HCT116 (cell line): ENCODE measurements at regions not wholly inside any gene's neighbourhood (a gene's known extent, or its start where the extent isn't known, plus 50 kb on each side); places are given as distances from the start of the nearest gene placed in this dataset.

ENCODE experiments used
- ATAC-seq: fragments of 200-7000 bp; cut with Tn5 transposase; 2 replicates; pipeline ENCODE4 v1.9.1; 2020; ENCODE audit warnings: mild to moderate bottlenecking, moderate library complexity
- BruUV-seq: library from RNA; stranded (reverse); fragments of 400-500 nt; replicated peaks from 2 replicates; lab custom pipeline; 2021; lab: Mats Ljungman, UMichigan
- CTCF ChIA-PET: fragments of 300-600 bp; sonication (Branson Sonifier 250); formaldehyde crosslinking; loops from one replicate; lab custom pipeline; 2021; ENCODE audit warnings: antibody characterized with exemption; lab: Charles Lee
- POLR2A ChIA-PET: fragments of 300-600, 350-600 bp; sonication (Branson Sonifier 250); formaldehyde crosslinking; loops from one replicate; lab custom pipeline; 2021; ENCODE audit warnings: antibody characterized with exemption; lab: Charles Lee
- RAD21 ChIA-PET, 2 experiments: fragments of 300-600 bp; sonication (Branson Sonifier 250); formaldehyde crosslinking; loops; one replicate each; lab custom pipeline; 2023; ENCODE audit warnings: low total read pairs in 2 of 2; ENCODE audit not compliant: uncharacterized antibody in 2 of 2, unreplicated experiment in 2 of 2, low non-redundant PET in 1 of 2; lab: Charles Lee
- DNase-seq: peaks from one replicate; pipeline ENCODE4 v3.0.0-alpha.2; 2010; ENCODE audit warnings: low read depth, low spot score
- H2AFZ ChIP-seq: fragments of 200-600 bp; shearing (Covaris generic), sonication (generic); 2 replicates; pipeline ENCODE4 v1.6.1; 2017; ENCODE audit warnings: low read depth, mixed run types, mixed read lengths, antibody characterized with exemption, low read length; ENCODE audit not compliant: poor library complexity, severe bottlenecking
- H3K27ac ChIP-seq: 2 replicates; pipeline ENCODE4 v1.5.1; 2012; ENCODE audit warnings: low read depth, low read length
- H3K27me3 ChIP-seq: fragments of 200-600 bp; sonication (generic); 2 replicates; pipeline ENCODE4 v1.6.1; 2016; ENCODE audit warnings: mixed run types, low read length, mixed read lengths; ENCODE audit not compliant: insufficient read depth
- H3K36me3 ChIP-seq, 2 experiments: fragments of 200-500 bp in 1 of 2; fragments of 200-600 bp in 1 of 2; sonication (Bioruptor generic) in 1 of 2; sonication (generic) in 1 of 2; 2 replicates each; pipeline versions ENCODE4 v1.5.1 to v1.6.1; 2014 to 2016; ENCODE audit warnings: low read length in 2 of 2, inconsistent platforms in 1 of 2, mixed read lengths in 1 of 2, mixed run types in 1 of 2; ENCODE audit not compliant: insufficient read depth in 2 of 2, control insufficient read depth in 1 of 2
- H3K4me1 ChIP-seq, 2 experiments: fragments of 200-600 bp in 1 of 2; sonication (generic) in 1 of 2; 2 replicates each; pipeline versions ENCODE4 v1.5.1 to v1.6.1; 2012 to 2017; ENCODE audit warnings: low read length in 2 of 2, inconsistent platforms in 1 of 2, mild to moderate bottlenecking in 1 of 2, mixed read lengths in 1 of 2, mixed run types in 1 of 2, moderate library complexity in 1 of 2; ENCODE audit not compliant: insufficient read depth in 2 of 2, control insufficient read depth in 1 of 2
- H3K4me2 ChIP-seq: fragments of 200-600 bp; sonication (generic); 2 replicates; pipeline ENCODE4 v1.6.1; 2017; ENCODE audit warnings: mixed run types, low read length, mixed read lengths
- H3K4me3 ChIP-seq, 2 experiments: fragments of 200-600 bp in 1 of 2; sonication (generic) in 1 of 2; replicated peaks in 1 of 2; 2 replicates each; pipeline ENCODE4 v1.5.1; 2011 to 2016; ENCODE audit warnings: low read length in 2 of 2, control low read depth in 1 of 2, low read depth in 1 of 2, mild to moderate bottlenecking in 1 of 2, mixed read lengths in 1 of 2, mixed run types in 1 of 2
- H3K79me2 ChIP-seq: fragments of 200-600 bp; sonication (generic); 2 replicates; pipeline ENCODE4 v1.6.1; 2017; ENCODE audit warnings: mild to moderate bottlenecking, mixed run types, low read length, moderate library complexity, mixed read lengths; ENCODE audit not compliant: insufficient read depth
- H3K9ac ChIP-seq: fragments of 200-600 bp; sonication (generic); 2 replicates; pipeline ENCODE4 v1.6.1; 2016; ENCODE audit warnings: low read length, mixed read lengths
- H3K9me2 ChIP-seq: fragments of 200-600 bp; sonication (generic), shearing (Covaris generic); 2 replicates; pipeline ENCODE4 v1.6.1; 2017; ENCODE audit warnings: mixed run types, mild to moderate bottlenecking, moderate library complexity; ENCODE audit not compliant: insufficient read depth
- H3K9me3 ChIP-seq, 2 experiments: fragments of 200-500 bp in 1 of 2; fragments of 200-600 bp in 1 of 2; sonication (Bioruptor generic) in 1 of 2; sonication (generic) in 1 of 2; 2 replicates each; pipeline ENCODE4 v1.6.1; 2014 to 2017; ENCODE audit warnings: low read length in 2 of 2, mixed read lengths in 2 of 2, inconsistent platforms in 1 of 2, low read depth in 1 of 2, mild to moderate bottlenecking in 1 of 2, mixed run types in 1 of 2, moderate library complexity in 1 of 2; ENCODE audit not compliant: control insufficient read depth in 1 of 2, insufficient read depth in 1 of 2
- H4K20me1 ChIP-seq: fragments of 200-600 bp; sonication (generic), shearing (Covaris generic); 2 replicates; pipeline ENCODE4 v1.6.1; 2017; ENCODE audit warnings: mixed run types, mild to moderate bottlenecking, moderate library complexity; ENCODE audit not compliant: insufficient read depth
- CBX3 ChIP-seq: IDR thresholded peaks from 2 replicates; pipeline ENCODE4 v1.6.1; 2012; ENCODE audit warnings: low read depth
- CEBPB ChIP-seq: IDR thresholded peaks from 2 replicates; pipeline ENCODE4 v1.6.1; 2012; ENCODE audit warnings: low read depth
- CTCF ChIP-seq, 3 experiments: fragments of 200-600 bp in 1 of 3; sonication (generic) in 1 of 3; IDR thresholded peaks in 2 of 3; conservative IDR thresholded peaks in 1 of 3; 2 replicates each; pipeline ENCODE4 v1.5.1; 2012 to 2017; ENCODE audit warnings: low read depth in 2 of 3, low read length in 2 of 3, antibody characterized with exemption in 1 of 3, borderline replicate concordance in 1 of 3, control low read depth in 1 of 3, mild to moderate bottlenecking in 1 of 3, mixed read lengths in 1 of 3, mixed run types in 1 of 3, moderate library complexity in 1 of 3; ENCODE audit not compliant: insufficient read depth in 1 of 3
- EGR1 ChIP-seq: IDR thresholded peaks from 2 replicates; pipeline ENCODE4 v1.6.1; 2012; ENCODE audit warnings: low read depth
- ELF1 ChIP-seq: IDR thresholded peaks from 2 replicates; pipeline ENCODE4 v1.6.1; 2012; ENCODE audit warnings: low read depth, borderline replicate concordance
- EZH2 ChIP-seq: fragments of 200-600 bp; sonication (generic); IDR thresholded peaks from 2 replicates; pipeline ENCODE4 v1.6.1; 2017; ENCODE audit warnings: antibody characterized with exemption, mixed run types
- EZH2phosphoT487 ChIP-seq: fragments of 200-600 bp; IDR thresholded peaks from 2 replicates; pipeline ENCODE4 v1.6.1; 2018; ENCODE audit warnings: antibody characterized with exemption, borderline replicate concordance
- FOSL1 ChIP-seq: IDR thresholded peaks from 2 replicates; pipeline ENCODE4 v1.6.1; 2012; ENCODE audit warnings: low read depth
- REST ChIP-seq: IDR thresholded peaks from 2 replicates; pipeline ENCODE4 v1.6.1; 2012; ENCODE audit warnings: low read depth
- SP1 ChIP-seq: IDR thresholded peaks from 2 replicates; pipeline ENCODE4 v1.6.1; 2012; ENCODE audit warnings: low read depth
- SRF ChIP-seq: IDR thresholded peaks from 2 replicates; pipeline ENCODE4 v1.6.1; 2012; ENCODE audit warnings: low read depth
- ZBTB33 ChIP-seq: IDR thresholded peaks from 2 replicates; pipeline ENCODE4 v1.6.1; 2011; ENCODE audit warnings: mild to moderate bottlenecking, low read length, moderate library complexity; ENCODE audit not compliant: insufficient replicate concordance; ENCODE audit errors: extremely low read depth
- ZNF274 ChIP-seq: fragments of 200-500 bp; sonication (Bioruptor generic); IDR thresholded peaks from 2 replicates; pipeline ENCODE4 v1.6.1; 2014; ENCODE audit warnings: mild to moderate bottlenecking, low read depth, low read length, inconsistent platforms
- intact Hi-C: fragments of 100-400 bp; cut with micrococcal nuclease; formaldehyde crosslinking; loops from 2 replicates; pipeline ENCODE4 v1.10.0; 2022

GRCh38 chr21:26783466-26784195 lies 61.6 kb downstream of the ADAMTS1 start:
- Histone ChIP-seq H4K20me1 (no peaks in the 10 kb centered on the region), H2AFZ (no peak overlapping the region)
- POLR2A ChIA-PET, result no interaction called here
- TF ChIP-seq SP1, result no peak
- no peak for TF ChIP-seq SRF
- no peak for TF ChIP-seq EZH2phosphoT487
- no peak for TF ChIP-seq ZBTB33
- TF ChIP-seq CBX3, result no peak
- no peak for TF ChIP-seq ELF1
- no peak for TF ChIP-seq FOSL1
- no peak for TF ChIP-seq EZH2
- TF ChIP-seq ZNF274, result no peak
- no peak for TF ChIP-seq CEBPB
- TF ChIP-seq CTCF (IDR thresholded peaks at IDR 0.05 in 2 of 3, conservative IDR thresholded peaks at IDR 0.05 in 1 of 3; ENCODE audit: borderline replicate concordance in 1 of 3, insufficient read depth in 1 of 3, low read depth in 2 of 3, low read length in 2 of 3), result no peak
- no peak for TF ChIP-seq EGR1
- TF ChIP-seq REST, result no peak
- TF ChIP-seq, all 23 proteins: peak for 0
- BruUV-seq, result no TSS peak
- intact Hi-C loops, result no loop called here
- peaks cover 0 to 18% of the 10 kb centered on the region in 2 experiments; a peak in 3 of 4 replicates for H3K9me3 ChIP-seq
- H3K9ac ChIP-seq, result no peak overlapping the region
- no peak overlapping the region for H3K4me3 ChIP-seq
- ChIA-PET RAD21 (no interaction called here), CTCF (no interaction called here)
- H3K4me2 ChIP-seq, result no peak overlapping the region
- no peaks in the 10 kb centered on the region for H3K36me3 ChIP-seq
- no peak overlapping the region for H3K27ac ChIP-seq
- ATAC-seq (no peak), DNase-seq (no peak)
- H3K4me1 ChIP-seq, result no peaks in the 10 kb centered on the region
- no peaks in the 10 kb centered on the region for H3K79me2 ChIP-seq
- no peaks in the 10 kb centered on the region for H3K27me3 ChIP-seq
- H3K9me2 ChIP-seq, result no peaks in the 10 kb centered on the region
